ENCODE measurements at regions not wholly inside any gene's neighbourhood (a gene's known extent, or its start where the extent isn't known, plus 50 kb on each side); places are given as distances from the start of the nearest gene placed in this dataset.
"Not testable (repeated sequence)": the region's sequence is repeated elsewhere in the genome, so short reads cannot be mapped to it uniquely, and the experiment has no call there.

GRCh38 chr18:39208190-39208589 is 1642.6 kb upstream of the CELF4 start:
- Mint-ChIP-seq H3K36me3 (ENCODE audit: low read depth) (peaks cover 12% of the 10 kb centered on the region), H3K27me3 (ENCODE audit: insufficient read depth, low read depth, poor library complexity) (no peaks in the 10 kb centered on the region), H3K4me1 (no peaks in the 10 kb centered on the region), H3K27ac (no peak overlapping the region), H3K4me3 (no peak overlapping the region), H3K9me3 (peaks cover 11% of the 10 kb centered on the region)
- H3K4me2 ChIP-seq, result no peak overlapping the region
- H2AFZ ChIP-seq, result no peak overlapping the region
- H3K4me1 ChIP-seq (ENCODE audit: insufficient read depth), result peaks cover 5% of the 10 kb centered on the region; the same call in 1 of the 2 replicates
- no peaks in the 10 kb centered on the region for H4K20me1 ChIP-seq (replicated peaks; ENCODE audit: insufficient read depth)
- no peaks in the 10 kb centered on the region for H3F3A ChIP-seq (replicated peaks; ENCODE audit: low read depth)
- H3K27me3 ChIP-seq (ENCODE audit: insufficient read depth), result no peaks in the 10 kb centered on the region
- no peaks in the 10 kb centered on the region for H3K79me2 ChIP-seq (replicated peaks; ENCODE audit: insufficient read depth)
- 0 out of 2 replicates have a peak, but pooled peaks cover 6% of the 10 kb centered on the region for H3K36me3 ChIP-seq (ENCODE audit: insufficient read depth)
- no peak for ATAC-seq
- H3K27ac ChIP-seq (ENCODE audit: low read depth), result no peak overlapping the region
- DNase-seq (ENCODE audit: low spot score), result no peak
- H3K4me3 ChIP-seq, result no peak overlapping the region
- TF ChIP-seq ETS1 (IDR thresholded peaks at IDR 0.05), result no peak
- TF ChIP-seq CTCF (conservative IDR thresholded peaks at IDR 0.05; ENCODE audit: low read depth in 2 of 2), result no peak
- no peak for TF ChIP-seq STAT1 (IDR thresholded peaks at IDR 0.05; ENCODE audit: unreplicated experiment)
- TF ChIP-seq NANOG (IDR thresholded peaks at IDR 0.05; ENCODE audit: borderline replicate concordance), result no peak
- no peak for TF ChIP-seq ZNF114 (CRISPR knock-in tag; IDR thresholded peaks at IDR 0.05)
- no peak for TF ChIP-seq REST (IDR thresholded peaks at IDR 0.05; ENCODE audit: unreplicated experiment)
- TF ChIP-seq EZH2phosphoT487 (IDR thresholded peaks at IDR 0.05; ENCODE audit: unreplicated experiment), result no peak
- no peak for TF ChIP-seq EZH2 (IDR thresholded peaks at IDR 0.05; ENCODE audit: low read depth, unreplicated experiment)
- H3K9me2 ChIP-seq (ENCODE audit: insufficient read depth), result peaks cover 7% of the 10 kb centered on the region; the same call in 1 of the 2 replicates

GRCh38 chr18:39206398-39207103 is 1641.0 kb upstream of the CELF4 start:
- not testable (repeated sequence) for H3K4me1 ChIP-seq (ENCODE audit: insufficient read depth); H3K4me3 ChIP-seq

More at GRCh38 chr18:39206398-39207103, 1641.0 kb upstream of the CELF4 start:
- not testable (repeated sequence) for H3F3A ChIP-seq (replicated peaks; ENCODE audit: low read depth); H3K27ac ChIP-seq (ENCODE audit: low read depth); H3K79me2 ChIP-seq (replicated peaks; ENCODE audit: insufficient read depth); H4K20me1 ChIP-seq (replicated peaks; ENCODE audit: insufficient read depth); H3K27ac Mint-ChIP-seq; H3K4me3 Mint-ChIP-seq; H3K4me1 Mint-ChIP-seq; H3K27me3 ChIP-seq (ENCODE audit: insufficient read depth); H2AFZ ChIP-seq; ATAC-seq; H3K9me3 Mint-ChIP-seq; H3K36me3 Mint-ChIP-seq (ENCODE audit: low read depth); H3K27me3 Mint-ChIP-seq (ENCODE audit: insufficient read depth, low read depth, poor library complexity); H3K4me2 ChIP-seq; H3K36me3 ChIP-seq (ENCODE audit: insufficient read depth)
- H3K9me2 ChIP-seq (ENCODE audit: insufficient read depth), result peaks cover 18% of the 10 kb centered on the region; the same call in 1 of the 2 replicates
- peak; percentile 28 for DNase-seq (ENCODE audit: low spot score)
- TF ChIP-seq CTCF (conservative IDR thresholded peaks at IDR 0.05; ENCODE audit: low read depth in 2 of 2), result peak in 1 of 2 experiments; percentile 35; a peak in 2 of 4 replicates

Measured in GM23338 (cell line).